ENCODE measurements at regions not wholly inside any gene's neighbourhood (a gene's known extent, or its start where the extent isn't known, plus 50 kb on each side); places are given as distances from the start of the nearest gene placed in this dataset.

DNA sequence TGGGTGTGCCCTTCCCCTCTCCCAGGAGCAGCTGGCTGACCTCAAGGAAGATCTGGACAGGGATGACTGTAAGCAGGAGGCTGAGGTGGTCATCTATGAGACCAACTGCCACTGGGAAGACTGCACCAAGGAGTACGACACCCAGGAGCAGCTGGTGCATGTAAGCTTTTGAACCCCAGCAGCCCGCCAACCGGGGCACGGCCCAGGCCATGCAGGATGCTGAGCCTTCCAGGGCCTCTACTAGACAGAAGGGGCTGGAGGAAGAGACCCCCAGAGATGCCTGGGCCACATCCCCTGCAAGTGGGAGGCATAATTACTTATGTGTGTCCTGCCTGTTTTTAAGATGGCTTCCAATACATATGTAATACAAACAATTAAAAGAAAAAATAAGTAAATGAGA is 239.3 kb downstream of the GLI2 start:
- intact Hi-C loops (cut with DNase I) = no loop called here
- H3K9me3 ChIP-seq (replicated peaks in 1 of 3) = no peaks in the 10 kb centered on the region
- peaks cover 0 to 3% of the 10 kb centered on the region in 2 donors for H3K4me1 ChIP-seq (replicated peaks in 1 of 2)
- H3K27ac ChIP-seq = no peak overlapping the region
- WGBS, 4 donors = 95 to 96% (median 96%) methylated on average over 4 of the region's 4 CpGs; no CpG with 5 or more reads in 1 of the 4 donors
- TF ChIP-seq, protein P1, sequence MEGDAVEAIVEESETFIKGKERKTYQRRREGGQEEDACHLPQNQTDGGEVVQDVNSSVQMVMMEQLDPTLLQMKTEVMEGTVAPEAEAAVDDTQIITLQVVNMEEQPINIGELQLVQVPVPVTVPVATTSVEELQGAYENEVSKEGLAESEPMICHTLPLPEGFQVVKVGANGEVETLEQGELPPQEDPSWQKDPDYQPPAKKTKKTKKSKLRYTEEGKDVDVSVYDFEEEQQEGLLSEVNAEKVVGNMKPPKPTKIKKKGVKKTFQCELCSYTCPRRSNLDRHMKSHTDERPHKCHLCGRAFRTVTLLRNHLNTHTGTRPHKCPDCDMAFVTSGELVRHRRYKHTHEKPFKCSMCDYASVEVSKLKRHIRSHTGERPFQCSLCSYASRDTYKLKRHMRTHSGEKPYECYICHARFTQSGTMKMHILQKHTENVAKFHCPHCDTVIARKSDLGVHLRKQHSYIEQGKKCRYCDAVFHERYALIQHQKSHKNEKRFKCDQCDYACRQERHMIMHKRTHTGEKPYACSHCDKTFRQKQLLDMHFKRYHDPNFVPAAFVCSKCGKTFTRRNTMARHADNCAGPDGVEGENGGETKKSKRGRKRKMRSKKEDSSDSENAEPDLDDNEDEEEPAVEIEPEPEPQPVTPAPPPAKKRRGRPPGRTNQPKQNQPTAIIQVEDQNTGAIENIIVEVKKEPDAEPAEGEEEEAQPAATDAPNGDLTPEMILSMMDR (IDR thresholded peaks at IDR 0.05) = no peak
- TF ChIP-seq POLR2A (IDR thresholded peaks at IDR 0.05) = no peak
- H3K36me3 ChIP-seq (replicated peaks in 1 of 2) = no peaks in the 10 kb centered on the region
- no peak overlapping the region for H3K4me3 ChIP-seq
- no peak for DNase-seq
- H3K27me3 ChIP-seq = no peaks in the 10 kb centered on the region

DNA sequence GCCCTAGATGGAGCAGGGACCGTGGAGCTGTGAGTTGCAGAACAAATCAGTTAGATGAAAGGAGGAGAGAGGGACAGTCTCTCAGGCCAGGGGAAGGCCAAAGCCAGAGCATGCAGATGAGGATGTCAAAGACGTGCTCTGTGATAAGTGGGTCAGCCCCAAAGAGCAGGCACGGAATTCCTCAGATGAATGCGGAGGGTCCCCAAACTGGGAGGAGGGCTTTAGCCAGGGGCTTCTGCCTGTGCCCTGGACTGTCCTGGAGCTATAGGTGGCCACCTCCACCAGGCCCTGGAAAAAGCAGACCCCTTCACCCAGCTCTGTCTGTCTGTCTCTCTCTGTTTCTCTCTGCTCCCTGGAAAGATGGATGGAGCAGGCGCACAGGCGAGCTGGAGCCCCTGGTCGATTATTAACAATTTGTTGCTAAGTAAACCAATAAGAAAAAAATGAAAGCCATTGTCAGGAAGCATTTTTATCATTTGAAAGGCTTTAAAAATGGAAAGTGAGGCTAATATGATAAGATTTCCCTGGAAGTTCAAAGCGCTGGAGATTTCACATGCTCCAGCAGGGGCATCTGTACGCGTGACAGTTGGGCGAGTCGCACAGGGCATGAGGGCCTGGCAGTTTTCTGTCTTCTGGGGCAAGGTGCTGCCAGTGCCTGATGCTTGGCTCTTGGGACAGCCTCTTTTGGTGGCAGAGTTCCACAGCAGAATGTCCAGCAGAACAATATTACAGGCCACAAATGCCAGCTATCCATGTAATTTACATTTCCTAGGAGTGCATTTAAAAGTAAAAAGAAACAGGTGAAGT is 241.0 kb downstream of the GLI2 start:
- no peak for DNase-seq
- Histone ChIP-seq H3K27me3 (no peaks in the 10 kb centered on the region), H3K4me3 (no peak overlapping the region), H3K4me1 (replicated peaks in 1 of 2) (peaks cover 0 to 3% of the 10 kb centered on the region in 2 donors), H3K9me3 (replicated peaks in 1 of 3) (no peaks in the 10 kb centered on the region), H3K36me3 (replicated peaks in 1 of 2) (no peaks in the 10 kb centered on the region), H3K27ac (no peak overlapping the region)
- TF ChIP-seq, protein P1 (IDR thresholded peaks at IDR 0.05) = no peak
- TF ChIP-seq POLR2A (IDR thresholded peaks at IDR 0.05) = no peak
- intact Hi-C loops (cut with DNase I) = no loop called here
- WGBS, 4 donors = 87 to 94% (median 92%) methylated on average over 12 of the region's 12 CpGs

DNA sequence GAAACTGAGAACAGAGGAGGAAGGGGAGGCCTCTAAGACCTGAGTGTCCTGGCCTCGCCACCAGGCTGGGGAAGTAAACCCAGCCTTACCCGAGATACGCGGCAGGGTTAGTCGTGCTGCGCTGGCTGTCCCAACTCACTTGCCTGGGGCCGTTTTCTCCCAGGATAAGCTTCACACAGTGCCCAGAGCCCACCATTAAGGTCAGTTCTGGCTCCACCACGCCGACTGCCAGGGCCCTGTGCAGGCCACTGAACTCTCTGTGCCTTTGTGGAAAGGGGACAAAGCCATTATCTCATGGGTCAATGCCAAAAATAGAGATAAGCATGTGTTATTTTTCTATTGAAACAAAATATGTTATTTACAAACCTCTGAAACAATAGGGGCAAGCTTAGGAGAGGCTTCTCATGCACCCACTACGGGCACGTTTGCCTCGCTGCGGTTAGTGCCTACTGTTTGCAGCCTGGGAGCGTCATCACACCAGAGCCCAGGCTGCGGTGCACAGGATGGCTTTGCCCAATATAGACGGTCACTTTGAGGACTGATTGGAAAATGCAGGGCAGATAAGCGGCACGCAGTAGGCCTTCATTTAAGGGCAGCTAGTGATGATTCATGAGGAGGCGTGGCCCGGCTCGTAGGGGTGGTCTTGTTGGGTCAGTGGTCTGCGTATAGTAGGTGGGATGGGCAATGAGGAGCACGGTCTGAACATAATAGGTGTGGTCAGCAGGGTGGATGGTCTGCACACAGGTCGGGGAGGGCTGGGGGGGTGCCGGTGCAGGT is 242.1 kb downstream of the GLI2 start:
- 83 to 88% (median 85%) methylated on average over 25 of the region's 25 CpGs for WGBS, 4 donors
- Histone ChIP-seq H3K4me1 (replicated peaks in 1 of 2) (peaks cover 0 to 3% of the 10 kb centered on the region in 2 donors), H3K9me3 (replicated peaks in 1 of 3) (no peaks in the 10 kb centered on the region), H3K27me3 (no peaks in the 10 kb centered on the region), H3K36me3 (replicated peaks in 1 of 2) (no peaks in the 10 kb centered on the region), H3K27ac (no peak overlapping the region), H3K4me3 (no peak overlapping the region)
- peak in 1 of 7 donors; percentile 12 for DNase-seq
- intact Hi-C loops (cut with DNase I) = no loop called here
- TF ChIP-seq, protein P1 (IDR thresholded peaks at IDR 0.05) = no peak
- no peak for TF ChIP-seq POLR2A (IDR thresholded peaks at IDR 0.05)

- peaks cover 0 to 3% of the 10 kb centered on the region in 2 donors for H3K4me1 ChIP-seq (replicated peaks in 1 of 2)
- H3K36me3 ChIP-seq (replicated peaks in 1 of 2) = no peaks in the 10 kb centered on the region
- no peaks in the 10 kb centered on the region for H3K27me3 ChIP-seq
- H3K27ac ChIP-seq = no peak overlapping the region
- TF ChIP-seq, protein P1 (IDR thresholded peaks at IDR 0.05) = no peak
- TF ChIP-seq POLR2A (IDR thresholded peaks at IDR 0.05) = no peak
- no peaks in the 10 kb centered on the region for H3K9me3 ChIP-seq (replicated peaks in 1 of 3)
- WGBS, 4 donors = 90 to 94% (median 91%) methylated on average over 17 to 20 of the region's 20 CpGs
- intact Hi-C loops (cut with DNase I) = no loop called here
- DNase-seq = no peak
- H3K4me3 ChIP-seq = no peak overlapping the region
Observed at GRCh38 chr2:120978359-120979050, 242.8 kb downstream of the GLI2 start.
